ENCODE measurements at regions not wholly inside any gene's neighbourhood (a gene's known extent, or its start where the extent isn't known, plus 50 kb on each side); places are given as distances from the start of the nearest gene placed in this dataset.

GRCh38 chr2:238727585-238728329, 120.1 kb upstream of the TWIST2 start:
- no peak for DNase-seq

GRCh38 chr2:238728330-238729260, 119.3 kb upstream of the TWIST2 start:
- no peak for DNase-seq

GRCh38 chr2:238729261-238729935, 118.5 kb upstream of the TWIST2 start:
- no peak for DNase-seq

GRCh38 chr2:238730001-238730669, 117.8 kb upstream of the TWIST2 start:
- no peak for DNase-seq

GRCh38 chr2:238730881-238731280, 117.0 kb upstream of the TWIST2 start:
- DNase-seq = no peak

GRCh38 chr2:238731961-238732360, 115.9 kb upstream of the TWIST2 start:
- DNase-seq = no peak

- no peak for DNase-seq
These were observed 109.0 kb upstream of the TWIST2 start for GRCh38 chr2:238738917-238739316.

- no peak for DNase-seq
These were observed 108.2 kb upstream of the TWIST2 start for GRCh38 chr2:238739668-238740067.

- no peak for DNase-seq
These were observed 106.6 kb upstream of the TWIST2 start for GRCh38 chr2:238741277-238741676.

GRCh38 chr2:238742066-238742465, 105.8 kb upstream of the TWIST2 start:
- no peak for DNase-seq

- no peak for DNase-seq
These were observed 105.2 kb upstream of the TWIST2 start for GRCh38 chr2:238742664-238743063.

GRCh38 chr2:238743243-238744065, 104.4 kb upstream of the TWIST2 start:
- no peak for DNase-seq

- DNase-seq = no peak
These were observed 102.9 kb upstream of the TWIST2 start for GRCh38 chr2:238744951-238745350.

- no peak for DNase-seq
These were observed 101.9 kb upstream of the TWIST2 start for GRCh38 chr2:238745997-238746396.

GRCh38 chr2:238747114-238747513, 100.8 kb upstream of the TWIST2 start:
- DNase-seq = no peak

- no peak for DNase-seq
These were observed 100.3 kb upstream of the TWIST2 start for GRCh38 chr2:238747557-238747956.

GRCh38 chr2:238750212-238750904, 97.5 kb upstream of the TWIST2 start:
- no peak for DNase-seq

GRCh38 chr2:238754259-238754658, 93.6 kb upstream of the TWIST2 start:
- no peak for DNase-seq

GRCh38 chr2:238761868-238762267, 86.0 kb upstream of the TWIST2 start:
- no peak for DNase-seq

- no peak for DNase-seq
These were observed 84.4 kb upstream of the TWIST2 start for GRCh38 chr2:238763471-238763995.

- DNase-seq = no peak
These were observed 82.3 kb upstream of the TWIST2 start for GRCh38 chr2:238765590-238765989.

All from activated CD4-positive, alpha-beta T cell treated with anti-CD3 and anti-CD28 coated beads for 48 hours (primary cell).